GM21367 (cell line): ENCODE measurements at regions not wholly inside any gene's neighbourhood (a gene's known extent, or its start where the extent isn't known, plus 50 kb on each side); places are given as distances from the start of the nearest gene placed in this dataset.
"Not testable (repeated sequence)": the region's sequence is repeated elsewhere in the genome, so short reads cannot be mapped to it uniquely, and the experiment has no call there.

ENCODE experiments used
- ATAC-seq: cut with Tn5 transposase; IDR thresholded peaks from one replicate; pipeline ENCODE4 v1.9.1; 2021; ENCODE audit not compliant: unreplicated experiment

DNA sequence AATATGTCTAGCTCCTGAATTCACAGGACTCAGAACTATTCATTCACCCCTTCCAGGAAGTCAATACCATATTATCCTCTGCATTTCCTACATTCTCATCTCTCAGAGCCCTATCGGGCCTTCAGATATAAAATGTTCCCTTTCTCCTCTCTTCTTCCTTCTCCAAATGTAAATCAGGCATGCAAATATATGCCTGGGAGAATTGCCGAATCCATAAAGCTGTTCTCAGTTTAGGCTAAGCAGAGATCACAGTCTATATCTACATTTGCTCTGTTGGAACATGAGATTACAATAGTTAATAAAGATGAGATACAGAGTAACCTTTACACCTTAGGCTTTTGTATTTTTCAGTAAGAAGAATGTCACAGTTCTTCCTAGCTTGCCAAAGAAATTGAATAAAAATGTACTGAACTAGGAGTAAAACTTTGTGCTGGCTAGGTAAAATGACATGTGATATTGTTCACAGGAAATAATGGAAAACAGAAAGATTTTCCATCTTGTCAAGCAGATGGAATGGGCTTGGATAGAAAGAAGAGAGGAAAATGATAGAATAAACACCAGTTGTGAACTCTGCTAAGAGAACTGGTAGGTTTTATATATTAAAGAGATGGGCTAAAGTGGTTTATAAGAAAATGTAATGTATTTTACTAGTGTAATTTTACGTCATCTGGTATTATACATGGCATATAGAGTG lies 161.5 kb downstream of the NRIP1 start:
- ATAC-seq = no peak

DNA sequence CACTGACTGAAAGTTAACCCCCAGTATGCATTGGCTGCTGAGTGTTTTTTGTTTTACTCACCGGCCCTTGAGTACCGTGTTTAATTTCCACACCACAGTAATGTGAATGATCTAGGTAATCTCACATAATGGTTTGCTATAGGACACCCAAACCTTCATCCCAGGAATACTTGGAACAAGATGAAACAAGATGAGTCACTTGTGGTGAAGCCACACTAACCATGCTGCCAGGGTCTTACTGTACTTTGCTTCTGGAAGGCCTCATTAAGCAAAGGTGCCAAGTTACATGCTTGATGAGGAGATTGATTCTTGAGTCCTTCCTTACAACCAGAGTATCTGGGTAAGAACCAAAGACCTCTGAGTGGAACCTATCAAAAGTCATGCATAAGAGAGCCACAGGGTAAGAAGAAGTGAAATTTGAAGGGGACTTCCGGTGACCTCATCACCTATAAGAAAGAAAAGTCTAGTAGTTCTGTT lies 163.3 kb downstream of the NRIP1 start:
- ATAC-seq = no peak

DNA sequence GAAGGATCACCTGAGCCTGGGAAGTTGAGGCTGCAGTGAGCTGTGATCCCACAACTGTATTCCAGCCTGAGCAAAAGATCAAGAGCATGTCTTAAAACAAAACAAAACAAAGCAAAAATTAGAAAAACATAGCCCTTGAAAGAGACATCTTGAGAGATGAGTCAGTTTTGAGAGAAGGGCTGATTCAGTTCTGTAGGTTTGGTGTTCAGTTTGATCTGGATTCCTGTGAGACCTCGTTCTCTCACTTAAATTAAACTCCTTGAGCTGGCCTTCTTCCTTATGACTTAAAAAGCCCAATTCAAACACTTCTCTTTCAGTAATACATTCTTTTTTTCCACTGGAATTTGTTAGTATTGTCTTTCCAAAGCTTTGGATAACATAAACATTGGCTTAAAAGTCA lies 164.2 kb downstream of the NRIP1 start:
- ATAC-seq = no peak

DNA sequence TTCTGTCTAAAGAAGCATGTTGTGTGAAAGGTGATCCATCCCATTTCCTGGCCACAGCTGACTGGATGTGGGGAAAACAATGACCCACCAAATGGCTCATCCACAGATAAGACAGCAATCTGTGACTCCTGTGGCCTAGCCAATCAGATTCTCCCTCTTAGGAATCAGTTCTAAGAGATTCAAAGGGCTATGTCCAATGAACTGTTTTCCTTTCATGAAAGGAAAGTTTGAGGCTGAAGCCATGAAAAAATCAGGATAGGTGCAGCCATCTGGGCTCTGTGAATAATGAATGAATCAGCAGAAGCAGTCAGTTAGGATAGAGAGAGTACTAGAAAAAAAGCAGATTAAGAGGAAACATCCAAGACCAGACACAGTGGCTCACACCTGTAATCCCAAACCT lies 164.7 kb downstream of the NRIP1 start:
- no peak for ATAC-seq

DNA sequence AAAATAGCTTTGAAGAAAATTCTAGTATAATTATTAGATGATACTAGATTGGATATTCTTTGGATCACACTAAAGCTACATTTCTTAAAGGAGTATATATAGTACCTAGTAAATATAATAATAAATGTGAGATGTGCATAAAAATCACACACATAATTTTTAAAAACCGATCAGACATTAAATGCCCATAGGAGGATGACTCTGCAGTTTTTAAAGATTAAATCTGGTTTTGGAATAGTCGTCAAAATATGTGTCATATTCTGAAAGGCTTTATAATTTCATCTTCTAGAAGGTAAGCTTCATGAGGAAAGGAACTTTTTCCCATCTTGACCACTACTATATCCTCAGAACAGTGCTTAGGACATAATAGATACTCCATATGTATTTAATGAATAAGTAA lies 169.0 kb downstream of the NRIP1 start:
- no peak for ATAC-seq

DNA sequence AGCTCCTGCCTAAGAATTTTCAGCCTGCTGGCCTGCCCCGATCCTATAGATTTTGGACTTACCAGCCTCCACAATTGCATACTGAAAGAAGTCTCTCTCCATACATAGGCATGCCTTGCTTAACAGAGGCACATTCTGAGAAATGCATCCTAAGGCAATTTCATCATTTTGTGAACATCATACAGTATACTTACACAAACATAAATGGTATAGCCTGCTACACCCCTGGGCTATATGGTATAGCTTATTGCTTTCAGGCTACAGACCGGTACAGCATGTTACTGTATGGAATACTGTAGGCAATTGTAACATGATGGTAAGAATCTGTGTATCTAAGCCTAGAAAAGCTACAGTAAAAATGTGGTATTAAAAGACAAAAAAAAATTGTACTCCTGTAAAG lies 174.7 kb downstream of the NRIP1 start:
- ATAC-seq = no peak

DNA sequence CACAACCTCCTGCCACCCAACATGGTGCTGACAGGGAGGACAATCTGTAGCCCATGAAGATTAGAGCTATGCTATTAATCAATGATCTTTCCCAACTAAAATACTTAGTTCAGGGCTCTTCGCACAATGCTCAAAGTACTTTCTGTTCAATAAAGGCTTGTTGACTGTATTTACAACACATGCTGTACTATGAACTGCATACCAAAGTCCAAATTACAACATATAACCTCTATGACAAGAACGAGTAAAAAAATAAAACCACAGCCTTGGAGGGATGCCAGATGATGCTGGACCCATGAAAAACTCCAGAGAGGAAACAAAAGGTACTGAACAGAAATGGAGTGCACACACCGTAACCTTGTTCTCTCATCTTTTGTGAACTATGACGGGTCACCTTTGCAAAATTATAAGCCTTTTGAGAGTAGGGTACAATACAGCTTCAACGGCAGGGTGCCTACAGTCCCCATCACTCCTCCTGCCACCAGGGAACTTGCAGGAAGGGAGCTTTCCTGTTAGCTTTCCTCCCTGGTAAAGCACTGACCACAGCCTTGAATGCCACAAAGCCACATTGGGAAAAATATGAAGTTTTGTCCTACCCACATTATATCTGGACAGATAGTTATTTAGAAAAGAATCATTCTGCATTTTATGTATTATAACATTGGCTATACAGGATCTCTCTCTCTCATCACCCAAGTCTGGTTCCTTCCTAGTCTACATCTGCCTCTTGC lies 175.6 kb downstream of the NRIP1 start:
- ATAC-seq = no peak

DNA sequence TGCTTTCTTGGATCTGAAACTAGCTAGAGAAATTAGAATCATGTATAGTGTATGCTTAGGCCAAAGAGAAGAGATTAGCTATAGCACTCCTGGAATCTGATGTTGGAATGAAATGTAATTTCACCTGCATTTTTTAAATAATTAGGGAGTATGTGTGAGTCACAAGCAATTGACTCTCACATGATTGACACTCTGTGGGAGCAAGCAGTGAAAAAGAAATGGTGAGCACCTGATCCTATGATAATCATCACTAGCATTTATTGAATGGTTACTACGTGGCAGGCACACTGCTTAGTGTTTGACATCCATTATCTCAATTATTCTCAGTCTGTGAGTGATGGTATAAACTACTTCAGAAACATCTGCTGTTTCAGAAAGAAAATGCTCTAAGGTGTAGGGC lies 176.6 kb downstream of the NRIP1 start:
- ATAC-seq = no peak

DNA sequence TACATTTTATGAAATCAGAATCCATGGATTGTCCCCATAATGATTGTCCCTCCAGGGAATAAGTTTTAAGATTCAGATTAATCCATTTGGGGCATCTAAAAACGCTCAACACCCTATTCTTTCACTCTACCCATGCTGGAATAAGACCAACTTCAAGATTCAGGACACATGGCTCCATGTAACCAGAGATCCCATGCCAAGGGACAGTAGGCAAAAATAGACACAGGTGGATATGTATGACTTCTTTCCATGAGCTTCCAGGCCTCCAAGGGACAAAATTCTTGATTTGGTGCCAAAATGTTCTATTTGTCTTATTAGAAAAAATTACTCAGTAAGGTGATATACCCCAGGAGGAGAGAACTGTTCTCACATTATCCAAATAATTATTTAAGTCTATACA lies 178.8 kb downstream of the NRIP1 start:
- ATAC-seq = no peak

DNA sequence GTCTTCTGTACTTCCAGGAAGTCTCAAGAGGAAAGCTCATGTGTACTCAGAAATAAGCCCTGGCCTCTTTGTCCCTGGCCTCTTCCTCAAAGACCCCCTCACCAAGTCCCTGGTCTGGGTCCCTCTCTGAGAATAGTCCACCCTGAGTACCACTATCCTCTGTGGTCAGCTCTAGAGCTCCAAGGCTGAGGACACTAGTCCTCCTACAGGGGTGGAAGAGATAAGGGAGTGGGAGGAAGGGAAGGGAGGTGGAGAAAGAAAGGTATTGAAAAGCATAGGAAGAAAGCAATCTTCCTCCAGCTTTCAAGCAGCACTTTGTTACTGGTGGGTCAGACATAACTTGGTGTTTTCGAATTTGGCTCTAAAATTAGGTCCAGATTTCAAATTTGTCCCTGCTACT lies 181.4 kb downstream of the NRIP1 start:
- ATAC-seq = no peak

DNA sequence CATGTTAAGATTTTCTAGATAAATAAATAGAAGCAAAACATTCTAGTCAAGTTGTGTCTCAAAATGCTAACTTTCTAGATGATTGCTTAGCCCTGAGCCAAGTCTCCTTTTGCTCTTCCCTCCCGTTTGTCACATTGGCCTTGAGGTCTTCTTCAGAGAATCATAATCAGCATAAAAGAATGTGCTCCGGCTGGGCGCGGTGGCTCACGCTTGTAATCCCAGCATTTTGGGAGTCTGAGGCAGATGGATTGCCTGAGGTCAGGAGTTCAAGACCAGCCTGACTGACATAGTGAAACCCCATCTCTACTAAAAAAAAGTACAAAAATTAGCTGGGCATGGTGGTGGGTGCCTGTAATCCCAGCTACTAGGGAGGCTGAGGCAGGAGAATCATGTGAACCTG lies 182.3 kb downstream of the NRIP1 start:
- ATAC-seq = not testable (repeated sequence)

DNA sequence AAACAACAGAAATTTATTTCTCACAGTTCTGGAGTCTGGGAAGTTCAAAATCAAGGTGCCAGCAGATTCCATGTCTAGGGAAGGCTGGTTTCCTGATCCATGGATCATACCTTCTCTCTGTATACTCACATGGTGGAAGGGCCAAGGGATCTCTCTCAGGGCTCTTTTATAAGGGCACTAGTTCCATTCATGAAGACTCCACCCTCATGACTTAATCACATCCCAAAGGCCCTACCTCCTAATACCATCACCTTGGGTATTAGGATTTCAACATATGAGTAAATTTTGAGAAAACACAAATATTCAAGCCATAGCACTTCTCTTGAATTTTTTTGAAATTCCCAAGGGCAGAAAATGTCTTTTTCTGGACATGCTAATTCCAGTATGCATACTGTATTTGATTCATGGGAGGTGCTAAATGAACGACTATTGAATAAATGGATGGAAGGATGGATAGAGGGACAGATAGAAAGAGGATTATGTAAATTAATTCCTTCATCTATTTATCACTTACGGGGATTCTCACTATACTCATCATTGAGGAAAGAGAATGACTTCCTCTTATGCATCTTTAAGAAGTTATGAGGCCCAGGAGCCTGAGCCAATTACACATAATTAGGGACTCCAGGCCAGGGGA lies 182.8 kb downstream of the NRIP1 start:
- no peak for ATAC-seq

DNA sequence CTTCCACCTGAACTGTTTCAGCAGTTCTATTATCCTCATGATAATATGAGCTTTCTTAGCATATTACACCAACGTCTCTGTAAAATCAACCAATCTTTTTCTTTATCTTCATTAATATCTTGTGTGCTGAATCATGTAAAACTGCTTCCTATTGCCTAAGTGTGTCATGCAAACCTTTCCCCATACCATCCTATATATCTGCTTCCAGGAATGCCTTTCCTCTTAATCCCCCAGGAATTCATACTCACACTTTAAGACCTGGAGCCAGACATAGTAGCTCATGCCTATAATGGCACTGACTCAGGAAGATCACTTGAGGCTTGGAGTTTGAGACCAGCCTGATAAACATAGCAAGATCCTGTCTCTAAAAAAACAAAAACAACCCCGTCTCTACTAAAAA lies 183.9 kb downstream of the NRIP1 start:
- ATAC-seq = no peak

DNA sequence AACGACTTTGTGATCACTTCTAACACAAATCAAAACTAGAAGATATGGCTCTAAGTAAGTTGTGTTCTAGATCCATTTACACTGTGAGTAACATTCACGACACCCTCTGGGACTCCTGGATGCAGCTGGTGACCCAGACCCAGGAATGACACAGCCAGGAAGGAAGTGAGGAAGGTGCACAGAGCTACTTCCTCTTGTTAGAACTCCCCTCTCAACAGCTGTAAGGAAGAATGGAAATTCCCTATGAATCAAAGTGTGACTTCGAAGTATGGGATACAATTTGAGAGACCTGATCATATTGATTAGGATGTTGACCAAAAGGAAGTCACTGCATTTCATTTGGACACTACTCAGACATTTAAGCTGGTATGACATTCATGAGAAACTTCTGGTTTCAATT lies 185.3 kb downstream of the NRIP1 start:
- no peak for ATAC-seq

DNA sequence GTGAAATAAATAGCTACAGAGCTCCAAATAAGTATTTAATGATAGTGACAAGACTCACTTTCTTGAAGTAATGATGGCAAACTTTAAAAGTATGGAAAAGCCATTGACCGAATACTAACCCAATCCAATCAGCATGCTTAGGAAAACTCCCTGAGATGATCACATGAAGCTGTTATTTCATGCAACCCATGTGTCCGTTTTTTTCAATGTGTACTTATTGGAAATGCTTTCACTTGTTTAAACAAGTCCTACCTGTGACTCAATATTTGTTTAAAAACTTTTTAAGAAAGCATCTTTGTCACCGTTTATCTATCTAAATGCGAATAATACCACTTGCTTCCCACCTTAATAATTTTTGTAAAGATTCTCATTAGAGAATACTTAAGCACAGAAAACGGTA lies 185.8 kb downstream of the NRIP1 start:
- no peak for ATAC-seq

DNA sequence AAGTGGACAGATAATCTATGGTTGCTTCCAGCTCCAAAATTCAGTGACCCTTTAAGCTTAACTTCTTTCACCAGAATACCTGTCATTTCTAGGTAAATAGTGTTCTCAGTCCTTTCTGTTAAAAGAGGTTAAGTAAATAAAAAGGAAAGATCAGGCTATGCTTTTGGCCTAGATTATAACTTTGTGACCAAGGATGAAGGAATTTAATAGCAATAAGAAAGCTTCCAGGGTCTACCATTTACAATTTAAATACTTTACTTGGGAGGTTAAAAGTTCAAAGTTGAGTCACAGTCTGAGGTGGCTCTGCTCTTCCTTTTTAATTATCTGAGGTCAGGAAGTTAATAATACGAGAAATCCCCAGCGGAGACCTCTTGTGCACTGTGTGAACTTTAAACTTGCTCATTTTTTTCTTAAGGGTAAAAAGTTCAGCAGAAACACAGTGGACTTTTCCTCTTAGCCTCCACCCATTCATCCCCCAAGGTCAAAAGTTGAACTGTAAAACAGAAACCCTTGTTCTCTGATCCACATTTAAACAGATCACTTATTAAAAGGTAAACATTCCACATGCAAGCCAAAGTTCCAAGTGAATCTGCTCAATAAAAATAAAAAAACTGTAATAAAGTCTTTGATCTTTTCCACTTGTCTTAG lies 187.1 kb downstream of the NRIP1 start:
- ATAC-seq = no peak

DNA sequence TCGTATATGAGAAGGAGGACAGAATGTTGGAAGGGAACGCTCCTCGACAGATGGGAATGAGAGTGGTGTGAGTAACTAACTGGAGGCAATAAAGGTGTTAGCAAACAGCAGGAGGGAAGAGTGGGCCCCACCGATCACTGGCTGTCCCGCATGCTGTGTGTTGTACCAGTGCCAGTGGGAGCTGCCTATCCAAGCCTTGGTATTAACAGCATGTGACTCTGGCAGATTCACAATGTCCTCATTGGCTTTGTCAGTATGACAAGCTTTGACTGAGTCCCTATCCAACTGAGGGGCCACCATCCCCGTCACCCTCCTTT lies 188.3 kb downstream of the NRIP1 start:
- no peak for ATAC-seq

DNA sequence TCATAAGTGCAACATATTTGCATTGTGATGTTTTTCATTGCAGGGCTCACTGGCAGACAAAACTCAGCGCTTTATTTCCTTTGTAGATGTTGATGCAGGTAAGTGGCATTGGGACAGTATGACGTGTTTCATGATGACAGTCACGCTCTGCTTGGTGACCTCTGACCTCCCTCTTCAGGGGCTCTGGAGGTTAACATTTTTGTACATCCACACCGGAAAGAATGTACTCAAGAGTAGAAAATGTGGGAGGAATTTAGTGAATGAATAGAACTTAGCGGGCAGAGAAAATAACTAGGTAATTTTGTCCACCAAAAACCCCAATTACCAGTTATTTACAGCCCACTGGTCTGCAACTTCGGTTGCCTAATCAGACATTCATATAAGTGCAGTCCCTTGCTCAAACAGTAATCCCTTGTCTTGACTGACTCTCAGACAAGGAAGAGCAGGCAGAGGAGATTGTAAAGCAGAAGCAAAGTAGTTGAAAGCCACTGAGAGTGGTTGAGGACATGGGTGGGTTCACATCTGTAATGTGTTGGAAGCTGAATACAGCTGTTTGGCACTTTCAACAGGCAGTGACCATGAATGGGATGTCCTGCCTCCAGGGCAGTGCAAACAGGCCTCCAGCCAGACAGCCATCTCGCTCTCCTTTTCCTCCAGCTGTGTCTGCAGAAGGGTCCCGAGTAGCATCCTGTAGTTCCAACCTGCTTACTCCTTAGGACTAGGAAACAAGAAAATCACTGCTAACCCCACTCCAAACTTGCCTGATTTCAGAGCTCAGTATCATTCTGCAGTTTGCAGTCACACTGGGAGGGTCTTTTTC lies 188.9 kb downstream of the NRIP1 start:
- ATAC-seq = peak; percentile 56

DNA sequence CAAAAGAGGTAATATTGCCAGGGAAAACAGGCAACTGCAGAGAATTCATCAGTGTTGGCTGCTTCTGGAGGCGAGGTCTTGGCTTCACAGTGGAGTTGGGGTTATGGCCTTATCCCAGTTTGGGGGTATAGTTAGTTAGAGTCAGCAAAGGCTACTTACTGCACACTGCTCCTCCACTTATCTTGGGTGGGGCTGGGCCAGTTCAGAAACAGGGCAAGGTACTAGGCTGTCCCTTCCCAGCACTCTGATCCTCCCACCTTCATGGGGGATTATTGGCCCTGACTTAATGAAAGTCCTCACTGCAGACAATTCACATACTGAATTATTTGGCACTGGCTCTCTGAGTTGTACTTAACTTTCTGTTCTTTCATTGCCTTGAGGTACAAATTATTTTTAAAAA lies 189.6 kb downstream of the NRIP1 start:
- no peak for ATAC-seq

DNA sequence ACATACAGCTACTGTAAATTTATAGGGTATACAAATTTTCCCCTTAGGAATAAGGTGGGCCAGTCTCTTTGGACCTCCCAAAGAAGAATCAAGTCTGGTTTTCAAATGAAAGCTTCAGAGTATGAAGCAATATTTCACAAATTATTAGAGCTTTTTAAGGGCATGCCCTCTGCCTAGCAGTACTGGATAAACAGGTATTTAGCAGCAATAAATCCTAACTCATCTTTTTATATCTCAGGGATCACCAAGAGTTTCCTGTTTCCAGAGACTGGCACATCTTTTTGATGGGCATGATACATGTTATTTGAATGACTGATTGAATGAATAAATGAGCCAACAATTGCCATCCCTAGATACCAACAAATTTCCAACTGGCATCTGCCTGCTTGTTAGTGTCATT lies 190.4 kb downstream of the NRIP1 start:
- no peak for ATAC-seq

DNA sequence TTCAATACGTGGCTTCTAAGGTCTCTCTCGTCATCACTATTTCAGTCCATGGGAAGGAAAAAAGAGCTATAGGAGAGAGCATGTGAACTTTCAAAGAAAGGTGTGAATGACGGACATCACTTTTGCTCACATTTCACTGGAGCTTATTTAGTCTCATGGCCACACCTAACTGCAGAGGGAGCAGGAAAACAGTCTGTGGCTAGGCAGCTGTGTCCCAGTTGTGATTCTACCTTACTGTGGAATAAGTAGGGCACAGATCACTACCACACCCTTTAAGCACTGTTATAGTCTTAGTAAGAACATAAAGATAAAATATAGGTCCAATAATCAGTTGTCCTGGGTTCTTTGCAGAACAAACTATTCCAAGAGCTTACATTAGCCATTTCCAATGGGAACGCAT lies 192.9 kb downstream of the NRIP1 start:
- ATAC-seq = no peak
